IPS-18c (cell line): ENCODE measurements at regions not wholly inside any gene's neighbourhood (a gene's known extent, or its start where the extent isn't known, plus 50 kb on each side); places are given as distances from the start of the nearest gene placed in this dataset.

Experiments used
- H3K4me3 ChIP-seq: 2 replicates; pipeline ENCODE4 v1.7.0; 2013; ENCODE audit warnings: low read depth, mild to moderate bottlenecking, low read length, moderate library complexity; ENCODE audit not compliant: insufficient read depth
- H3K9me3 ChIP-seq: one replicate; pipeline ENCODE4 v1.6.1; 2013; ENCODE audit warnings: mild to moderate bottlenecking, low read length, moderate library complexity; ENCODE audit not compliant: control insufficient read depth, insufficient read depth

GRCh38 chrX:40168480-40169011 is 70.8 kb upstream of the BCOR start:
- Histone ChIP-seq H3K9me3 (peaks cover 21% of the 10 kb centered on the region), H3K4me3 (peak overlapping the region; percentile 41; the same call in 1 of the 2 replicates)

GRCh38 chrX:40167850-40168479 is 70.2 kb upstream of the BCOR start:
- Histone ChIP-seq H3K4me3 (peak overlapping the region; percentile 41), H3K9me3 (peaks cover 21% of the 10 kb centered on the region)

- Histone ChIP-seq H3K9me3 (peaks cover 19% of the 10 kb centered on the region), H3K4me3 (peak overlapping the region; percentile 41)
These were observed 69.6 kb upstream of the BCOR start for GRCh38 chrX:40167233-40167849.

- peaks cover 17% of the 10 kb centered on the region for H3K9me3 ChIP-seq
- H3K4me3 ChIP-seq = no peak overlapping the region
These were observed 68.8 kb upstream of the BCOR start for GRCh38 chrX:40166582-40166981.

GRCh38 chrX:40165861-40166260 is 68.1 kb upstream of the BCOR start:
- H3K9me3 ChIP-seq = peaks cover 14% of the 10 kb centered on the region
- no peak overlapping the region for H3K4me3 ChIP-seq

GRCh38 chrX:40165206-40165605 is 67.4 kb upstream of the BCOR start:
- Histone ChIP-seq H3K4me3 (no peak overlapping the region), H3K9me3 (peaks cover 12% of the 10 kb centered on the region)

GRCh38 chrX:40164751-40165150 is 67.0 kb upstream of the BCOR start:
- H3K4me3 ChIP-seq = no peak overlapping the region
- peaks cover 10% of the 10 kb centered on the region for H3K9me3 ChIP-seq

DNA sequence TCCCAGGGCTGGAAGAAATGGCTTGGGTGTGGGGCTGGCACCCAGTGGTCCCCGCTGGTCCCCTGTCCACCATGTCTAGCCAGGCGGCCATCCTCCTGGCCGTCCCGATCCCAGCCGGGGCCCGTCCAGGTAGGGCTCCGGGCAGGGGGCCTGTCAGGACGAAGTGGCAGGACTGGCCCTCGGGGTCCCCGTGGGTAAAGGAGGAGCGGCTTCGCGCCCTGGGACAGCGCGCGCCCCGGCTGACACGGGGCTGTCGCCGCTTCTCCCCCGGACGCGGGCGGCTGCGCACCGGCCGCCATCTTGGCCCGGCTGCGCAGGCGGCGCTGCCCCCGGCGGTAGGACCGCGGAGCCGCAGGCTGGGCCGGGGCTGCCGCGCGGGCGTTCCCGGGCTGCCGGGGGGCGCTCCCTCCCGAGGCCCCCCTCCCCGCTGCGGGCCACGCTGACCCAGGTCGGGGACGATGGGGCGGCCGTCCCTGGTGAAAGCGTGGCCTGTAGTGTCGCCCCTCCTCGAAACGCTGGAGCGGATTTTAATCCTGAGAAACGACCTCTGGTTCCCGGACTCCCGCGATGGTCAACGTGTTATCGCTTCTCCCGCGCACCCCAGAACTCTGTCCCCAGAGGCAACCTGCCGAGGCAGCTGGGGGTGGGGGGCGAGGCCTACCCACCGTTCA is 60.4 kb upstream of the BCOR start:
- Histone ChIP-seq H3K4me3 (peak overlapping the region; percentile 51), H3K9me3 (peaks cover 11% of the 10 kb centered on the region)

- Histone ChIP-seq H3K4me3 (peak overlapping the region; percentile 51), H3K9me3 (peaks cover 14% of the 10 kb centered on the region)
These were observed 59.7 kb upstream of the BCOR start for GRCh38 chrX:40157228-40158035.

DNA sequence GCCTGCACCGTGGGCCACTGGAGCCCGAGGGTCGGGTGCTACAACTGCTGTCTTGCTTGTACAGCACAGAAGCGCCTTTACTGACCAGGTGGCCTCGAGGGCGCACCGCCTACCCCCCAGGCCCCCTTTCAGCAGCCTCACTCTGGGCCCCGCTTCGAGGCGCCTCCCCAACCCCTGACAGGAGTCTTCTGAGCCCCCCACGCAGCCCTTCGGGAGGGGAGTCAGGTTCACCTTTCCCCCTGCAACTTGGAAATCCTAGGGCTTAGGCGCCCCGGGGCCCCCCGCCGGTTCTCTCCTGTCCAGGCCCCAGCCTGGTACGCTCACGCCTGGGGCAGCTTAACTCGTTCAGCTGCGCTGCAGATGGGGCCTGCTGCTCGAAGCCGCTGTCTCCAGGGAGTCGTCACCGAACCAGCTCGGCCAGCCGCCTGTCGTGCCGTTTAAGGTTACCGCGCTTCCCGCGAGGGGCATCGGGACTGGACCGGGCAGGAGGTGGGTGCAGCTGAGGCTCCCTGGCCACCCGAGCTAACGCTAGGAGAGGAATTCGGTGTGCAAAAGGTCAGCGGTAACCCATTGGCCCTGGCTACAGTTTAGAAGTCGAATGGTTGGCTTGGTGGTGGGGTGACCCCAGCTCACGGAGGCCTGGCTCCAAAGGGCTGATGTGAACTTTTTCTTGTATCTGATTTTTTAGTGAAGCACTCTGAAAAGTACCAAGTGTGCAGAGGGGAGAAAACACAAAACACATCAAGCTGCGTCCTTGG is 58.9 kb upstream of the BCOR start:
- Histone ChIP-seq H3K9me3 (peaks cover 14% of the 10 kb centered on the region), H3K4me3 (peak overlapping the region; percentile 43)

DNA sequence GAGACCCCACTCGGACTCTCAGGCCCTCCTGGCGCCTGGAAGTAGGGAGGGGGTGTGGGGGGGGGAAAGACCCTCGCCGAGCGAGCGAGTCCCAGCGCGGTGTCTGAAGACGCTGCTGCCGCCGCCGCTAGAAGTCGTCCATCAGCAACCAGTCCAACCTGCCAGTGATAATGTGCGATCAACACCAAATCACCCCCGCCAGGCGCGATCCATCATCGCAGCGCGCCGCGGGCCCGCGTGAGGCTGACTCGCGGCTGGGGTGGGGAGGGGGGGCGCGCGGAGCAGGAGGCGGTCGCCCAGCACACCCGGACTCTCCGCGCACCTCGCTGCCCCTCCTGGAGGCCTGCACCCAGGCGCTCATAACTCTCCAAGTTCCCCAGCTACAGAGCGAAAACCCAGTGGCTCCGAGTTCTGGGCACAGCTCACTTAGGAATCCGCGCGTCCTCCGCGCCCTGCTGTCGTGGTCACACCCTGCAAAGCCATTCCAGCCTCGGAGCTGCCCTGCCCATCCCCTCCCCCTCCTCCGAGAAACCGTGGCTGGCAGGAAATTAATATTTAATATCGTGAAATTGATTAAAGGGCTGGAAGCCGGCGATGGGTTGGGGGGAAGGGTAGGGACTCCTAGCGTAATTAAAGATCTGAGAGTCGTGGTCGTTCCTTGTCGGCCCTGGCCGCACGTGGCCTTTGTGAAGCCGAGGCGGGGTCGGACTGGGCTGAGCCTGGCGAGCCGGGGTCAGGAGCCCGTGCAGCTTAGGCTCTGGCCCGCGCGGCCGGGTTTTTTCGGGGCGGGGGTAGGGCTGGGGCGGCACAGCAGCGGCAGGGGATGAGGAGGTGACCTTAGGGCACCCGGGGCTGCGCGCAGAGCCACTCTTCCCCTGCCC is 58.1 kb upstream of the BCOR start:
- H3K9me3 ChIP-seq = peaks cover 18% of the 10 kb centered on the region
- peak overlapping the region; percentile 43 for H3K4me3 ChIP-seq

- Histone ChIP-seq H3K4me3 (peak overlapping the region; percentile 52), H3K9me3 (peaks cover 18% of the 10 kb centered on the region)
These were observed 57.3 kb upstream of the BCOR start for GRCh38 chrX:40154853-40155588.

GRCh38 chrX:40154250-40154852 is 56.6 kb upstream of the BCOR start:
- Histone ChIP-seq H3K4me3 (peak overlapping the region; percentile 52), H3K9me3 (peaks cover 18% of the 10 kb centered on the region)

DNA sequence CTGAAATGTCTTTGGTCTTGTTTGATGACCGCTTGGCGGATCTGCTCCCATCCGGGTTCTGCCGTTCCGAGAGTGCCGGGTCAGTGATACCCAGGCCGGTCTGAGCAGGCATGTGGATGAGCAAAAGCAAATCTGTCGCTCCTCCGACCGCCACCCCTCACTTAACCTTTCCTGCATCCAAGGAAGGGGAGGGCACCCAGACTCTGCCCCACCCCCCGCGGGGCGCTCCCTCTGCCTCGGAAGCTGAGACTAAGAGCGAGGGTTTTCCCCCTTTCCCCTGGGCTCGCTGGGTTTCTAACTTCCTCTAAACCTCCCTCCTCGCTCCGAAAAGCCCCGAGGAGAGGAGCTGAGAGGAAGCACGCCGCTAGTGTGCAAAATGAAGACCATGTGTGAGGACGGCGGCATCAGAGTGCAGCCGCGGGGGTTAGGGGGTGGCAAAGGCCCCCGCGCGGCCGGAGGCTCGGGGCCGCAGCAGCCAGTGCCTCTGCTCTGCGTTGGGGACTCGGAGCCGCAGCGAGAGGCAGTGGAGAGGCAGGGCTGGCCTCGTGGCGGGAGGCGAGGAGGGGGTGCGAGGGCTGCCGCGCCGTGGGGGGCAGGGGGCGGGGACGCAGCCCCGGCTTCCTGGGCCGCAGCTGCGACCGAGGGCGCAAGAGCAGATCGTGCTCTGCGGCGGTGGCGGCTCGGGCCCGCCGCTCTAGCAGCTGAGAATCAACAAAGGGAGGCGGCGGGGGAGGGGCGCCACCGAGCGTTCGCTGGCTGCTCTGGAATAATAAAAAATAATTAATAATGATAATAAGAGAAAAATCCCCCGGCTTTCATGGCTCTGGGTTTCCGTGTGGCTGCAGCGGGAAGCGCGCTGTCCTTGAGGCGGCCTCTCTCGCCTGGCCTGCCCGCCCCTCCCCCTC is 55.8 kb upstream of the BCOR start:
- Histone ChIP-seq H3K4me3 (peak overlapping the region; percentile 43), H3K9me3 (peaks cover 18% of the 10 kb centered on the region)
